Thymus (tissue), 11 donors: ENCODE measurements at regions not wholly inside any gene's neighbourhood (a gene's known extent, or its start where the extent isn't known, plus 50 kb on each side); places are given as distances from the start of the nearest gene placed in this dataset.
"Not testable (repeated sequence)": the region's sequence is repeated elsewhere in the genome, so short reads cannot be mapped to it uniquely, and the experiment has no call there.

Experiments
- DNase-seq, 9 donors: peaks; one replicate each; pipeline ENCODE4 v3.0.0-alpha.2; 2013; ENCODE audit warnings: low spot score in 9 of 9, low read depth in 6 of 9, missing footprints in 1 of 9
- H3K27ac ChIP-seq, 2 donors: one replicate each; pipeline ENCODE4 v1.5.1; 2013; ENCODE audit warnings: control low read depth in 1 of 2, low read depth in 1 of 2, low read length in 1 of 2, mild to moderate bottlenecking in 1 of 2, moderate library complexity in 1 of 2
- H3K27me3 ChIP-seq, 2 donors: one replicate each; pipeline ENCODE4 v1.5.1; 2013; ENCODE audit warnings: low read length in 1 of 2; ENCODE audit not compliant: control insufficient read depth in 2 of 2, insufficient read depth in 1 of 2
- H3K36me3 ChIP-seq, 2 donors: one replicate each; pipeline ENCODE4 v1.5.1; 2013; ENCODE audit warnings: low read length in 1 of 2, mild to moderate bottlenecking in 1 of 2, moderate library complexity in 1 of 2; ENCODE audit not compliant: control insufficient read depth in 2 of 2, insufficient read depth in 2 of 2
- H3K4me1 ChIP-seq, 2 donors: one replicate each; pipeline ENCODE4 v1.5.1; 2013; ENCODE audit warnings: low read length in 2 of 2; ENCODE audit not compliant: control insufficient read depth in 2 of 2, insufficient read depth in 2 of 2
- H3K4me3 ChIP-seq, 2 donors: one replicate each; pipeline ENCODE4 v1.5.1; 2013; ENCODE audit warnings: low read length in 2 of 2, control low read depth in 1 of 2, mild to moderate bottlenecking in 1 of 2
- H3K9me3 ChIP-seq, 2 donors: one replicate each; pipeline ENCODE4 v1.5.1; 2013; ENCODE audit warnings: low read length in 1 of 2, mild to moderate bottlenecking in 1 of 2; ENCODE audit not compliant: control insufficient read depth in 2 of 2, insufficient read depth in 1 of 2
- WGBS: extraction: QIAGEN DNeasy Blood & Tissue Kit; methylation state at CpG from one replicate; pipeline ENCODE4 v1.1.7; 2013; 5-methylcytosine and 5-hydroxymethylcytosine counted together
- donor health status: healthy.

- 96% methylated on average over 2 of the region's 2 CpGs for WGBS
- no peaks in the 10 kb centered on the region for H3K4me1 ChIP-seq
- no peaks in the 10 kb centered on the region for H3K27me3 ChIP-seq
- no peak for DNase-seq
- H3K9me3 ChIP-seq = no peaks in the 10 kb centered on the region
- H3K36me3 ChIP-seq = no peaks in the 10 kb centered on the region
- H3K27ac ChIP-seq = no peak overlapping the region
- H3K4me3 ChIP-seq = no peak overlapping the region
These were observed 50.5 kb upstream of the PARP4 start for GRCh38 chr13:24563087-24563486.

DNA sequence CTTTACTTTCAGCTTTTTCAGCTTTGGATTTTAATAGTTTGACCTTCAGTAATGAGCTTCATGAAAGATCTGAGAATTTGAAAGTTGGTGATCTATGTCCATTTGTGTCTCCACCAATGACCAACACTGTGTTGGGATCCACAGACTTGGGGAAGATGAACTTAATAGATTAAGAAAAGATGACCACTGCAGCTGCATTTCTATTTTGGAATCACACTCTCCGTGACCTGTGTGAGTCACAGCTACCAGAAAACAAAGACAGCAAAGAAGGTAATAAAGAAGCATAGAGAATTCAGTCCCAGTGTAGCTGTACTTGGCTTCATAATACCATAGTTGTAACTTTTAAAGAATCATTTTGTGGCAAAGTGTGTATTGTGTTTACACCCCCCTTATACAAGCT, 51.4 kb upstream of the PARP4 start:
- H3K9me3 ChIP-seq, H3K4me1 ChIP-seq, DNase-seq, H3K27ac ChIP-seq, H3K36me3 ChIP-seq, H3K4me3 ChIP-seq, H3K27me3 ChIP-seq: not testable (repeated sequence)
- 100% methylated on average over 1 of the region's 1 CpG for WGBS

- H3K4me1 ChIP-seq = no peaks in the 10 kb centered on the region
- no peaks in the 10 kb centered on the region for H3K36me3 ChIP-seq
- no peak overlapping the region for H3K4me3 ChIP-seq
- WGBS = 66% methylated on average over 4 of the region's 4 CpGs
- no peak for DNase-seq
- no peaks in the 10 kb centered on the region for H3K9me3 ChIP-seq
- no peak overlapping the region for H3K27ac ChIP-seq
- H3K27me3 ChIP-seq = no peaks in the 10 kb centered on the region
These were observed 52.3 kb upstream of the PARP4 start for GRCh38 chr13:24564881-24565280.

DNA sequence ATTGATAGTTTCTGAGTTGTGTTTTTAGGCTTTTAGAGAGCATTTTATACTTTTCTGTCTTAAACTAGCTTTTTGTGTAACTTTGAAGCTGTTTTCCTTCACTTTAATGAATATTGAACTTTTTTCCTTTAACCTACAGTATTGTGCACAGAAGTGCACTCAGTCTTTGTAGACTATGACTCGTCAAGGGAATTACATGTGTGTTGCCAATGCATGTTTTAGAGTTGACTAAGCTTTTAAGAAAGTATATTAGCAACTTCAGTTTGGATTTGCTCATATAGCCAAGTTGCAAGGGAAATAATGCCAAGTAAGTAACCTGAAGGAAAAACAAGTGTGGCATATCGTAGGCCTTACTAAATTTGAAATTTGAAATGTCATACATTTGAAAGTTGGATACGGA, 55.0 kb upstream of the PARP4 start:
- not testable (repeated sequence) for H3K27me3 ChIP-seq, H3K4me1 ChIP-seq, DNase-seq, H3K27ac ChIP-seq, H3K36me3 ChIP-seq, H3K9me3 ChIP-seq, H3K4me3 ChIP-seq
- 98% methylated on average over 3 of the region's 3 CpGs for WGBS

DNA sequence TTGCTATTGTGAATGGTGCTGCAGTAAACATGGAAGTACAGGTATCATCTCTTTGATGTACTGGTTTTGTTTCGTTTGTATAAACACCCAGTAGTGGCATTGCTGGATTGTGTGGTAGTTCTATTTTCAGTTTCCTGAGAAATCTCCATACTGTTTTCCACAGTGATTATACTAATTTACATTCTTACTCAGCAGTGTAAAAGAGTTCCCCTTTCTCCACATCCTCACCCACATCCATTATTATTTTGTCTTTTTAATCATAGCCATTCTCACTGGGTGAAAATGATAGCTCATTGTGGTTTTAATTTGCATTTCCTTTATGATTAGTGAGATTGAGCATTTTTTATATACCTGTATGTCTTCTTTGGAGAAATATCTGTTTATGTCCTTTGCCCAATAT, 62.3 kb upstream of the PARP4 start:
- 56% methylated on average over 1 of the region's 1 CpG for WGBS
- H3K4me3 ChIP-seq = no peak overlapping the region
- H3K27ac ChIP-seq = no peak overlapping the region
- no peaks in the 10 kb centered on the region for H3K27me3 ChIP-seq
- no peaks in the 10 kb centered on the region for H3K9me3 ChIP-seq
- no peaks in the 10 kb centered on the region for H3K4me1 ChIP-seq
- no peaks in the 10 kb centered on the region for H3K36me3 ChIP-seq
- DNase-seq = no peak

DNA sequence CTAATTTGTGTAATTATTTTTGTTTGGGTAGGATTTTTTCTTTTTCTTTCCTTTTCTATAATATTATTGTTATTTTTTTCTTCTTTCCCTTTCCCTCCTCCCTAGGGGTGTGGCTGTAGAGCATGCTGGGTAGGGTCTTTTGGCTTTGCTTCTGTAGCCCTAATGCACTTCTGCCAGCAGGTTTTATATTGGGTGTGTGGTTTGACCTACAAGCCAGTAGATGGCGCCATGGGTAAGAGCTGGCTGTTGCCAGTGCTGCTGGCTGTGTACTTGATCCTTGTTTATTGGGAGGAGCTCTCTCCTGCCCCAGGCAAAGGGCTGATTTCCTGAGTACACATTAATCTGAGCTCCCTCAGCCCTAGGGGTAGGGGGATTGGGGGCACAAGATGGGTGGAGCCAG, 67.7 kb upstream of the PARP4 start:
- H3K4me3 ChIP-seq, H3K9me3 ChIP-seq, H3K36me3 ChIP-seq, H3K4me1 ChIP-seq, H3K27me3 ChIP-seq, H3K27ac ChIP-seq: not testable (repeated sequence)
- WGBS = 0% methylated on average over 1 of the region's 1 CpG
- peak in 2 of 9 donors; percentile 0 to 16 for DNase-seq

GRCh38 chr13:24581578-24581977, 69.0 kb upstream of the PARP4 start:
- H3K4me1 ChIP-seq, H3K27ac ChIP-seq, DNase-seq, H3K36me3 ChIP-seq, H3K4me3 ChIP-seq, H3K27me3 ChIP-seq, H3K9me3 ChIP-seq: not testable (repeated sequence)
- WGBS = 92% methylated on average over 5 of the region's 5 CpGs

DNA sequence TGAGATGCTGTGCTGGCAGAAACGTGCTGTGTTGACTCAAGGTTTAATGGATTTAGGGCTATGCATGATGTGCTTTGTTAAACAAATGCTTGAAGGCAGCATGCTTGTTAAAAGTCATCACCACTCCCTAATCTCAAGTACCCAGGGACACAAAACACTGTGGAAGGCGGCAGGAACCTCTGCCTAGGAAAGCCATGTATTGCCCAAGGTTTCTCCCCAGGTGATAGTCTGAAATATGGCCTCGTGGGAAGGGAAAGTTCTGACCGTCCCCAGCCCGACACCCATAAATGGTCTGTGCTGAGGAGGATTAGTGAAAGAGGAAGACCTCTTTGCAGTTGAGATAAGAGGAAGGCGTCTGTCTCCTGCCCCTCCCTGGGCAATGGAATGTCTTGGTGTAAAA, 79.1 kb upstream of the PARP4 start:
- H3K27ac ChIP-seq, H3K4me1 ChIP-seq, H3K27me3 ChIP-seq, H3K4me3 ChIP-seq, H3K36me3 ChIP-seq, DNase-seq, H3K9me3 ChIP-seq: not testable (repeated sequence)
- WGBS = 75% methylated on average over 6 of the region's 6 CpGs

- not testable (repeated sequence) for H3K4me1 ChIP-seq, DNase-seq, H3K27me3 ChIP-seq, H3K9me3 ChIP-seq, H3K4me3 ChIP-seq, H3K27ac ChIP-seq, H3K36me3 ChIP-seq
- 83% methylated on average over 3 of the region's 3 CpGs for WGBS
These were observed 82.1 kb upstream of the ATP12A start for GRCh38 chr13:24597906-24598670.
